ENCODE measurements at regions not wholly inside any gene's neighbourhood (a gene's known extent, or its start where the extent isn't known, plus 50 kb on each side); places are given as distances from the start of the nearest gene placed in this dataset.

GRCh38 chr22:49157529-49158339, 669.9 kb downstream of the BRD1 start:
- no peak for DNase-seq

- no peak for DNase-seq
Measured at GRCh38 chr22:49156662-49157285, 670.9 kb downstream of the BRD1 start.

GRCh38 chr22:49155770-49156580, 671.7 kb downstream of the BRD1 start:
- no peak for DNase-seq

- DNase-seq, result no peak
Measured at GRCh38 chr22:49155039-49155769, 672.5 kb downstream of the BRD1 start.

- no peak for DNase-seq
Measured at GRCh38 chr22:49154433-49154832, 673.2 kb downstream of the BRD1 start.

- no peak for DNase-seq
Measured at GRCh38 chr22:49153921-49154320, 673.8 kb downstream of the BRD1 start.

GRCh38 chr22:49152939-49153770, 674.5 kb downstream of the BRD1 start:
- DNase-seq, result no peak

GRCh38 chr22:49152127-49152938, 675.3 kb downstream of the BRD1 start:
- DNase-seq, result no peak

GRCh38 chr22:49151256-49152126, 676.2 kb downstream of the BRD1 start:
- no peak for DNase-seq

GRCh38 chr22:49150801-49151221, 676.9 kb downstream of the BRD1 start:
- no peak for DNase-seq

GRCh38 chr22:49149721-49150608, 677.7 kb downstream of the BRD1 start:
- DNase-seq, result no peak

- DNase-seq, result no peak
Measured at GRCh38 chr22:49148895-49149418, 678.7 kb downstream of the BRD1 start.

- no peak for DNase-seq
Measured at GRCh38 chr22:49147617-49148175, 680.0 kb downstream of the BRD1 start.

GRCh38 chr22:49147171-49147570, 680.5 kb downstream of the BRD1 start:
- DNase-seq, result no peak

- no peak for DNase-seq
Measured at GRCh38 chr22:49146511-49146910, 681.2 kb downstream of the BRD1 start.

- no peak for DNase-seq
Measured at GRCh38 chr22:49143812-49144211, 683.9 kb downstream of the BRD1 start.

GRCh38 chr22:49142891-49143290, 684.8 kb downstream of the BRD1 start:
- DNase-seq, result no peak

GRCh38 chr22:49142296-49142695, 685.4 kb downstream of the BRD1 start:
- DNase-seq, result no peak
